Prostate gland (tissue), 2 donors: ENCODE measurements at regions not wholly inside any gene's neighbourhood (a gene's known extent, or its start where the extent isn't known, plus 50 kb on each side); places are given as distances from the start of the nearest gene placed in this dataset.

Experiments
- CTCF ChIP-seq, 4 experiments: fragments of 200-600 bp in 2 of 4; fragments of 450-650 bp in 2 of 4; sonication (generic) in 2 of 4; IDR thresholded peaks; 1 replicate in 3 of 4; 2 replicates in 1 of 4; pipeline ENCODE4 v1.5.1; 2016 to 2019; ENCODE audit warnings: antibody characterized with exemption in 4 of 4, mild to moderate bottlenecking in 2 of 4, moderate library complexity in 2 of 4
- POLR2A ChIP-seq: fragments of 450-650 bp; IDR thresholded peaks from one replicate; pipeline ENCODE4 v1.6.1; 2016; ENCODE audit warnings: antibody characterized with exemption, mild to moderate bottlenecking
- POLR2AphosphoS5 ChIP-seq: sonication (generic); formaldehyde crosslinking; IDR thresholded peaks from one replicate; pipeline ENCODE4 v1.6.1; 2017; ENCODE audit warnings: antibody characterized with exemption

DNA sequence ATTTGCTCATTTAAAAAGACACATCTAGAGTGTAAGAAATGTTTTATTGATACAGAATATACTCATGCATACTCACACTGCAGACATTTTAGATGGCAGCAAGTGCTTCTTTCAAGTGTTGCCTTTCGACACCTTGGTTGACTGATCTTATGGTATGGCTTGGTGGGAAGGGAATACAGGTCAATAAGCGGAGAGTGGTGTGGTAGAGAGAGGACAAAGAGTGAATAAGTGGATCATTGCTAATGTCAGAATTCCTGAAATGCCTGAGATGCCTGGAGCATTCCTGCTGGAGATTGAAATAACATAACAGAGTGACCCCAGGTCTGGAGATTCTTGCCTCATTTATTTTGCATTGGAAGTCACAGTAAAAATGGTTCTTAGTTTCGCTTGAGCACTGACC is 76.7 kb downstream of the RND3 start:
- TF ChIP-seq CTCF (IDR thresholded peaks at IDR 0.05): no peak
- TF ChIP-seq POLR2AphosphoS5: no peak
- TF ChIP-seq POLR2A: no peak
